Endothelial cell of umbilical vein (primary cell): ENCODE measurements at regions not wholly inside any gene's neighbourhood (a gene's known extent, or its start where the extent isn't known, plus 50 kb on each side); places are given as distances from the start of the nearest gene placed in this dataset.

Experiments used
- BruUV-seq: library from RNA; stranded (reverse); fragments of 400-500 nt; replicated peaks from 2 replicates; lab custom pipeline; 2021; lab: Mats Ljungman, UMichigan
- CTCF ChIA-PET: fragments of 300-600, 350-600 bp; sonication (Branson Sonifier 250); formaldehyde crosslinking; loops from one replicate; lab custom pipeline; 2021; ENCODE audit warnings: antibody characterized with exemption, inconsistent platforms; lab: Charles Lee
- POLR2A ChIA-PET: fragments of 300-600, 350-600 bp; sonication (Branson Sonifier 250); formaldehyde crosslinking; loops from one replicate; lab custom pipeline; 2021; ENCODE audit warnings: antibody characterized with exemption, inconsistent platforms; lab: Charles Lee
- DNase-seq: peaks from one replicate; pipeline ENCODE4 v3.0.0-alpha.2; 2011; ENCODE audit warnings: low read depth, low spot score
- FAIRE-seq: peaks from 2 replicates; lab custom pipeline; 2011; peaks lifted over from hg19 to GRCh38; lab: Jason Lieb, UNC
- H2AFZ ChIP-seq: 2 replicates; pipeline ENCODE4 v1.6.0; 2012; ENCODE audit warnings: low read depth, low read length, control low read depth, inconsistent platforms
- H3K27ac ChIP-seq: 2 replicates; pipeline ENCODE4 v1.5.1; 2011; ENCODE audit warnings: low read depth, mild to moderate bottlenecking, control low read depth, low read length, moderate library complexity; ENCODE audit not compliant: insufficient read depth
- H3K27me3 ChIP-seq, 2 experiments: 2 replicates each; pipeline versions ENCODE4 v1.6.0 to v1.6.1; 2011; ENCODE audit warnings: low read length in 2 of 2, mixed read lengths in 1 of 2; ENCODE audit not compliant: control insufficient read depth in 2 of 2, insufficient read depth in 2 of 2
- H3K36me3 ChIP-seq, 2 experiments: 2 replicates in 1 of 2; 3 replicates in 1 of 2; pipeline ENCODE4 v1.5.1; 2011; ENCODE audit warnings: low read length in 2 of 2, mild to moderate bottlenecking in 1 of 2, moderate library complexity in 1 of 2; ENCODE audit not compliant: control insufficient read depth in 2 of 2, insufficient read depth in 2 of 2; ENCODE audit errors: extremely low read depth in 1 of 2
- H3K4me1 ChIP-seq: 3 replicates; pipeline ENCODE4 v1.5.1; 2011; ENCODE audit warnings: mild to moderate bottlenecking, low read length; ENCODE audit not compliant: control insufficient read depth, insufficient read depth; ENCODE audit errors: extremely low read depth
- H3K4me2 ChIP-seq: 2 replicates; pipeline ENCODE4 v1.6.1; 2011; ENCODE audit warnings: low read length, control low read depth, mixed read lengths; ENCODE audit not compliant: insufficient read depth
- H3K4me3 ChIP-seq, 3 experiments: fragments of 200-600 bp in 1 of 3; sonication (generic), shearing (Covaris generic) in 1 of 3; replicated peaks in 1 of 3; 2 replicates each; pipeline ENCODE4 v1.5.1; 2011 to 2016; ENCODE audit warnings: control low read depth in 3 of 3, low read length in 3 of 3, mild to moderate bottlenecking in 2 of 3, inconsistent platforms in 1 of 3, low read depth in 1 of 3, moderate library complexity in 1 of 3; ENCODE audit not compliant: insufficient read depth in 1 of 3
- H3K79me2 ChIP-seq: 2 replicates; pipeline ENCODE4 v1.6.0; 2012; ENCODE audit warnings: low read length, inconsistent platforms; ENCODE audit not compliant: control insufficient read depth, insufficient read depth
- H3K9ac ChIP-seq: replicated peaks from 2 replicates; pipeline ENCODE3; 2011; ENCODE audit warnings: low read length, control low read depth; ENCODE audit not compliant: insufficient read depth; ENCODE audit errors: extremely low read depth
- H3K9me1 ChIP-seq: replicated peaks from 3 replicates; pipeline ENCODE4 v1.6.0; 2011; ENCODE audit warnings: mild to moderate bottlenecking, low read length; ENCODE audit not compliant: control insufficient read depth, insufficient read depth; ENCODE audit errors: extremely low read depth
- H3K9me3 ChIP-seq: replicated peaks from 2 replicates; pipeline ENCODE4 v1.5.1; 2012; ENCODE audit warnings: low read length, inconsistent platforms; ENCODE audit not compliant: control insufficient read depth, insufficient read depth
- H4K20me1 ChIP-seq: replicated peaks from 2 replicates; pipeline ENCODE3; 2011; ENCODE audit warnings: mild to moderate bottlenecking, low read length; ENCODE audit not compliant: control insufficient read depth, insufficient read depth; ENCODE audit errors: extremely low read depth
- EZH2 ChIP-seq: IDR thresholded peaks from 2 replicates; pipeline ENCODE4 v1.6.1; 2012; ENCODE audit warnings: borderline replicate concordance, low read depth, mild to moderate bottlenecking, moderate library complexity, low read length, inconsistent platforms; ENCODE audit not compliant: severe bottlenecking
- FOS ChIP-seq: IDR thresholded peaks from 2 replicates; pipeline ENCODE4 v1.6.1; 2011; ENCODE audit warnings: mild to moderate bottlenecking, low read length, moderate library complexity, borderline replicate concordance; ENCODE audit not compliant: insufficient read depth
- GATA2 ChIP-seq: IDR thresholded peaks from 2 replicates; pipeline ENCODE4 v1.7.0; 2011; ENCODE audit warnings: low read depth, mild to moderate bottlenecking, moderate library complexity, mixed read lengths, low read length; ENCODE audit not compliant: insufficient read length, insufficient read depth
- JUN ChIP-seq: IDR thresholded peaks from 2 replicates; pipeline ENCODE4 v1.6.1; 2011; ENCODE audit warnings: borderline replicate concordance, low read depth; ENCODE audit not compliant: insufficient read length, insufficient read depth
- POLR2A ChIP-seq: IDR thresholded peaks from 2 replicates; pipeline ENCODE4 v1.6.1; 2012; ENCODE audit warnings: low read depth, mild to moderate bottlenecking, control low read depth, low read length
- POLR2AphosphoS5 ChIP-seq: IDR thresholded peaks from 2 replicates; pipeline ENCODE4 v1.6.1; 2012; ENCODE audit warnings: low read depth, mild to moderate bottlenecking, control low read depth, low read length, moderate library complexity; ENCODE audit not compliant: insufficient read depth
- dilution Hi-C: fragments of 300-500 bp; cut with MboI; formaldehyde crosslinking; loops from one replicate; pipeline ENCODE4 v1.15.0; 2019; ENCODE audit warnings: low sequenced_read_pairs; ENCODE audit not compliant: extremely low pct_ligation_motif_present
- intact Hi-C: fragments of 100-400 bp; cut with micrococcal nuclease; formaldehyde crosslinking; loops from one replicate; pipeline ENCODE4 v1.10.0; 2022

DNA sequence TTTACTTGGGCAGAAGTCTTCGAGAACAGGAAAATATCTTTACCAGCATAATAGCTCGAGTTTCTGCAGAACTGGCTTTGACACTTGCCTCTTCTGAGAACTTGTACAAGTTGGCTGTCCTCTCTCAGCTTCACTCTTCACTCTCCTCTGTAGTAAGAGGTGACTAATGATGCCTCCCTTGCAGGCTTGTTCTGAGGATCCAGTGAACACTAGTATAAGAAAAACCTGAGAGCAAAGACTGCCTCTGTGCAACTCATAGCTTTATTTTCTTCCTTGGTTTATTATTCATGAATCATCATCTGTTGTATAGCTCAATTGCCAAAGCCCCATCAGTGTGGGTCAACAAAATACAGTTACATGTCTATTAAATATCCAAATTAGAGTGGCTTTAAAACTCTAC is 266.7 kb upstream of the CLNK start:
- H3K4me2 ChIP-seq, result no peak overlapping the region
- intact Hi-C loops, result no loop called here
- TF ChIP-seq POLR2A (no peak), POLR2AphosphoS5 (no peak), FOS (no peak), JUN (no peak), EZH2 (no peak)
- H3K4me1 ChIP-seq, result no peaks in the 10 kb centered on the region
- no peak overlapping the region for H2AFZ ChIP-seq
- FAIRE-seq (no peak), DNase-seq (no peak)
- no peaks in the 10 kb centered on the region for H3K79me2 ChIP-seq
- BruUV-seq, result no TSS peak
- no peaks in the 10 kb centered on the region for H3K9me3 ChIP-seq
- H3K9ac ChIP-seq, result no peak overlapping the region
- H3K27ac ChIP-seq, result no peak overlapping the region
- no peaks in the 10 kb centered on the region for H3K27me3 ChIP-seq
- POLR2A ChIA-PET, result no interaction called here
- H4K20me1 ChIP-seq, result no peaks in the 10 kb centered on the region
- dilution Hi-C loops, result no loop called here
- H3K4me3 ChIP-seq, result no peak overlapping the region
- CTCF ChIA-PET, result no interaction called here
- no peaks in the 10 kb centered on the region for H3K36me3 ChIP-seq
- no peaks in the 10 kb centered on the region for H3K9me1 ChIP-seq

- no peak overlapping the region for H3K4me3 ChIP-seq
- no peak overlapping the region for H3K27ac ChIP-seq
- FAIRE-seq (no peak), DNase-seq (no peak)
- no peak for TF ChIP-seq GATA2
- no peaks in the 10 kb centered on the region for H3K9me1 ChIP-seq
- H3K79me2 ChIP-seq, result no peaks in the 10 kb centered on the region
- no peaks in the 10 kb centered on the region for H3K4me1 ChIP-seq
- H2AFZ ChIP-seq, result no peak overlapping the region
- BruUV-seq, result no TSS peak
- H4K20me1 ChIP-seq, result no peaks in the 10 kb centered on the region
- ChIA-PET POLR2A (no interaction called here), CTCF (no interaction called here)
- dilution Hi-C loops (no loop called here), intact Hi-C loops (no loop called here)
- no peaks in the 10 kb centered on the region for H3K27me3 ChIP-seq
- H3K4me2 ChIP-seq, result no peak overlapping the region
- H3K9ac ChIP-seq, result no peak overlapping the region
- no peaks in the 10 kb centered on the region for H3K9me3 ChIP-seq
- no peaks in the 10 kb centered on the region for H3K36me3 ChIP-seq
These were observed 264.6 kb upstream of the CLNK start for GRCh38 chr4:10949039-10949733.
